Neuronal stem cell (in vitro differentiated cells): ENCODE measurements at regions not wholly inside any gene's neighbourhood (a gene's known extent, or its start where the extent isn't known, plus 50 kb on each side); places are given as distances from the start of the nearest gene placed in this dataset.

Experiments
- DNase-seq: peaks from one replicate; pipeline ENCODE4 v3.0.0-alpha.2; 2013; ENCODE audit warnings: low spot score
- H2AFZ ChIP-seq: one replicate; pipeline ENCODE4 v1.6.1; 2013; ENCODE audit warnings: mild to moderate bottlenecking, low read length, inconsistent platforms
- H2AK5ac ChIP-seq: 2 replicates; pipeline ENCODE4 v1.6.1; 2013; ENCODE audit warnings: low read depth, mild to moderate bottlenecking, inconsistent platforms, low read length, moderate library complexity, mixed read lengths
- H2BK120ac ChIP-seq: 2 replicates; pipeline ENCODE4 v1.6.1; 2013; ENCODE audit warnings: low read depth, mild to moderate bottlenecking, inconsistent platforms, low read length, moderate library complexity, mixed read lengths
- H2BK12ac ChIP-seq: one replicate; pipeline ENCODE4 v1.6.1; 2013; ENCODE audit warnings: low read length, inconsistent platforms
- H2BK15ac ChIP-seq: 2 replicates; pipeline ENCODE4 v1.6.1; 2013; ENCODE audit warnings: mild to moderate bottlenecking, low read length, inconsistent platforms, mixed read lengths
- H2BK5ac ChIP-seq: one replicate; pipeline ENCODE4 v1.6.1; 2013; ENCODE audit warnings: inconsistent platforms, mild to moderate bottlenecking, low read length, moderate library complexity
- H3K14ac ChIP-seq: one replicate; pipeline ENCODE4 v1.6.1; 2013; ENCODE audit warnings: low read length, inconsistent platforms
- H3K18ac ChIP-seq: 2 replicates; pipeline ENCODE4 v1.6.1; 2013; ENCODE audit warnings: low read length, inconsistent platforms
- H3K23ac ChIP-seq: 2 replicates; pipeline ENCODE4 v1.6.1; 2013; ENCODE audit warnings: low read depth, mild to moderate bottlenecking, mixed read lengths, low read length, inconsistent platforms; ENCODE audit not compliant: poor library complexity
- H3K27ac ChIP-seq: replicated peaks from 3 replicates; pipeline ENCODE4 v1.5.1; 2013; ENCODE audit warnings: low read length, inconsistent platforms
- H3K27me3 ChIP-seq, 3 experiments: 2 replicates each; pipeline ENCODE4 v1.6.1; 2013; ENCODE audit warnings: low read length in 3 of 3, mild to moderate bottlenecking in 2 of 3, inconsistent platforms in 1 of 3, low read depth in 1 of 3, mixed read lengths in 1 of 3, moderate library complexity in 1 of 3; ENCODE audit not compliant: control insufficient read depth in 3 of 3, insufficient read depth in 3 of 3
- H3K36me3 ChIP-seq, 2 donors: replicated peaks in 1 of 2; 2 replicates each; pipeline ENCODE4 v1.6.1; 2013; ENCODE audit warnings: low read length in 2 of 2; ENCODE audit not compliant: control insufficient read depth in 2 of 2, insufficient read depth in 2 of 2
- H3K4ac ChIP-seq: 2 replicates; pipeline ENCODE4 v1.6.1; 2013; ENCODE audit warnings: inconsistent platforms, mild to moderate bottlenecking, low read length, moderate library complexity
- H3K4me1 ChIP-seq, 2 donors: 1 replicate in 1 of 2; 2 replicates in 1 of 2; pipeline ENCODE4 v1.6.1; 2013; ENCODE audit warnings: low read length in 2 of 2, low read depth in 1 of 2; ENCODE audit not compliant: control insufficient read depth in 2 of 2, insufficient read depth in 1 of 2
- H3K4me2 ChIP-seq: one replicate; pipeline ENCODE4 v1.6.1; 2013; ENCODE audit warnings: mild to moderate bottlenecking, low read length, inconsistent platforms; ENCODE audit not compliant: insufficient read depth, poor library complexity, severe bottlenecking
- H3K4me3 ChIP-seq, 2 donors: 2 replicates each; pipeline ENCODE4 v1.5.1; 2013; ENCODE audit warnings: low read length in 2 of 2, mild to moderate bottlenecking in 2 of 2, inconsistent platforms in 1 of 2, moderate library complexity in 1 of 2
- H3K79me1 ChIP-seq: one replicate; pipeline ENCODE4 v1.6.1; 2013; ENCODE audit warnings: low read depth, mild to moderate bottlenecking, inconsistent platforms, low read length, moderate library complexity
- H3K9ac ChIP-seq: one replicate; pipeline ENCODE4 v1.6.1; 2013; ENCODE audit warnings: mild to moderate bottlenecking, low read depth, low read length, inconsistent platforms; ENCODE audit not compliant: poor library complexity
- H3K9me3 ChIP-seq, 2 donors: replicated peaks in 1 of 2; 2 replicates each; pipeline versions ENCODE3 to v1.6.1; 2013; ENCODE audit warnings: low read length in 2 of 2, mild to moderate bottlenecking in 2 of 2, inconsistent platforms in 1 of 2, low read depth in 1 of 2, mixed read lengths in 1 of 2, moderate library complexity in 1 of 2; ENCODE audit not compliant: control insufficient read depth in 2 of 2, insufficient read depth in 1 of 2
- H4K8ac ChIP-seq: one replicate; pipeline ENCODE4 v1.6.1; 2013; ENCODE audit warnings: low read depth, mild to moderate bottlenecking, inconsistent platforms, low read length, moderate library complexity
- H4K91ac ChIP-seq: one replicate; pipeline ENCODE4 v1.6.1; 2013; ENCODE audit warnings: low read length, low read depth, mild to moderate bottlenecking, inconsistent platforms; ENCODE audit not compliant: poor library complexity
- WGBS, 2 donors: extraction: QIAGEN DNeasy Blood & Tissue Kit; methylation state at CpG; one replicate each; pipeline ENCODE4 v1.1.7; 2013; ENCODE audit warnings: missing lambda C conversion rate in 2 of 2, mixed read lengths in 1 of 2; ENCODE audit not compliant: insufficient read length in 2 of 2, insufficient replicate concordance in 1 of 2; ENCODE audit errors: extremely low coverage in 2 of 2; 5-methylcytosine and 5-hydroxymethylcytosine counted together

DNA sequence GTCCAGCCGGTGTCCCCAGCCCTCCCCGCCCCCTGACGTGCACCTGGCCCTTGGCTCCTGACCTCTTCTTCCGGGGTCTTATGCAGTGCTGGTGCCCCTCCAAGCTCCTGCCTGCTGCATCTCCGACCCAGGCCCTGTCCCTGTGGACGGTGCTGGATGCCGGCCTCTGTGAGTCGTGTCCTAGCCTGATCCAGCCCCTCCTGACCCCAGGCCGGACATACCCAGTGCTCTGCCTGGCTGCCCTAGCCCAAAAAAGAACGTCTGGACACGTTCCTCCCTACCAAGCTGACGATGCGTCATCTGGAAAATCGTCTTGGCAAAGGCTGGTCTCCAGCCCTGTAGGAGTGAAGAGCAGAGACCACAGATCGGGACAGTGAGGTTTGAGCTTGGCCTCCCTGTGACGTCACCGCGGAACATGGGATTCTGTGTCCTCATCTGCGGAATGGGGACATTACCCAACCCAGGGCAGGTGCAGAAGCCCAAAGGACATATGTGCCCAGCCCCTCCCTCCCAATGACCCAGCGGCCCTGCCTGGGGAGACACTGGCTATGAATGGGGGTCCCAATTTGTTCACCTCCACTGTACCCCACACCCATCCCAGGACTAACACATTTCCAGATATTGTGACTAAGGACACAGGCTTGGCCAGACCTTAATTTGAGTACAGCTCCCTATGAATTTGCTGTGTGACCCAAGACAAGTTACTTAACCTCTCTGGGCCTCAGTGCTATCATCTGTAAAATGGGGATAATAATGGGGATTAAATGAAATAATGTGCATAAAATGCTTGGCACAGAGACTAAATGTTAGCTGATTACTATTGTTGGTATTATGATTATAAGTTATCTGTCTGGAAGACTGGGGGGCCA is 51.0 kb upstream of the BCL11B start:
- WGBS, 2 donors = no CpG with 5 or more reads among the region's 20 CpGs
- Histone ChIP-seq H3K36me3 (no peaks in the 10 kb centered on the region), H3K4me2 (no peak overlapping the region)

DNA sequence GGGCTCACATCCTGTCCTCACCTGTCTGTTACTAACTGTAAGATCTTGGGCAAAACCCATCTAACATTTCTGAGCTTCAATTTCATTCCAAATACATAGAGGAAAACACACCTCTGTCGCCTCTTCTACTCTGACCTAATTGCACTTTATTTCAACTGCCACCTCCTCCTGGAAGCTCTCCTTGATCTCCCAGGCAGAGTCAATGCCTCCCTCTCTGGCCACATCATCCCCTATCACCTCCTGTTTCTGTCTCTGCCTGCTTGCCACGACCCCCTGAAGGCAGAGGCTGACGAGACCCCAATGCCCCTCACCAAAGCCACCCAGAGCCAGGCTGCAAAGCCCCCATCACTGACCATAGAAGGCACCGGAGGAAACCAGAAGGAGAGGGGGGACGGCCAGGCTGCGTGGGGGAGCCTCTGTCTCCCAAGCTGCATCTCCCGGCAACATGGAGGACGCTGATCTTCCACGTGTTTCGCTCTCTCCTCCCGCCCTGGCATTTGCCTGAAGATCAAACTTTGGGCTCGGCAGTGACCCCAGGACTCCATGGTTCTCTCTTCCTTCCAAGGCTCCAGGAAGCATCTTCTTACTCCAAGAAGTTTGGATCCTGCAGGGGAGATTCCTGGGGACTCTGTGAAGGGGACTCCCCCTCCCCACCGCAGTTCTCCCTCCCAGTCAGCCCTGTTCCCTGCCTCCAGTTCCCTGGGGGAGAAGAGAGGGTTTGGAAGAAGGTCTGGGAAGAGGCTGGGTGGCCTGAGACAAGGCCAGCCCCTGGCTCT is 50.1 kb upstream of the BCL11B start:
- H3K79me1 ChIP-seq = no peaks in the 10 kb centered on the region
- no peak for DNase-seq
- H3K9me3 ChIP-seq = no peaks in the 10 kb centered on the region
- H3K4me3 ChIP-seq = no peak overlapping the region
- no peak overlapping the region for H3K14ac ChIP-seq
- H3K4me1 ChIP-seq = peaks cover 2 to 10% of the 10 kb centered on the region in 2 donors
- H3K18ac ChIP-seq = peak overlapping the region; percentile 15
- no peak overlapping the region for H2BK5ac ChIP-seq
- H3K27me3 ChIP-seq = peaks cover 0 to 3% (median 0%) of the 10 kb centered on the region in 3 experiments
- peak overlapping the region; percentile 51 for H2BK15ac ChIP-seq
- H2BK12ac ChIP-seq = no peak overlapping the region
- no peak overlapping the region for H3K4ac ChIP-seq
- H4K91ac ChIP-seq = no peak overlapping the region
- H3K4me2 ChIP-seq = no peak overlapping the region
- no peak overlapping the region for H3K27ac ChIP-seq
- no peaks in the 10 kb centered on the region for H3K36me3 ChIP-seq
- no peak overlapping the region for H2BK120ac ChIP-seq
- no peak overlapping the region for H2AK5ac ChIP-seq
- H3K9ac ChIP-seq = no peak overlapping the region
- no peak overlapping the region for H4K8ac ChIP-seq
- H3K23ac ChIP-seq = no peak overlapping the region
- WGBS, 2 donors = no CpG with 5 or more reads among the region's 13 CpGs
- H2AFZ ChIP-seq = peak overlapping the region; percentile 29

More for the DNA sequence above, 51.0 kb upstream of the BCL11B start:
- H3K79me1 ChIP-seq = no peaks in the 10 kb centered on the region
- H3K27ac ChIP-seq = no peak overlapping the region
- H3K18ac ChIP-seq = peak overlapping the region; percentile 15
- H3K23ac ChIP-seq = no peak overlapping the region
- H3K27me3 ChIP-seq = peaks cover 0 to 3% (median 0%) of the 10 kb centered on the region in 3 experiments
- no peak overlapping the region for H3K4me3 ChIP-seq
- H2AFZ ChIP-seq = peak overlapping the region; percentile 29
- no peak overlapping the region for H2BK12ac ChIP-seq
- no peak overlapping the region for H3K9ac ChIP-seq
- H3K14ac ChIP-seq = no peak overlapping the region
- no peak overlapping the region for H2BK120ac ChIP-seq
- H2BK15ac ChIP-seq = peak overlapping the region; percentile 51
- H4K91ac ChIP-seq = no peak overlapping the region
- no peak overlapping the region for H4K8ac ChIP-seq
- H3K9me3 ChIP-seq = no peaks in the 10 kb centered on the region
- H2AK5ac ChIP-seq = no peak overlapping the region
- H3K4ac ChIP-seq = no peak overlapping the region
- H3K4me1 ChIP-seq = peaks cover 8 to 9% of the 10 kb centered on the region in 2 donors
- DNase-seq = no peak
- H2BK5ac ChIP-seq = no peak overlapping the region
